ENCODE measurements at regions not wholly inside any gene's neighbourhood (a gene's known extent, or its start where the extent isn't known, plus 50 kb on each side); places are given as distances from the start of the nearest gene placed in this dataset.

GRCh38 chr4:27602172-27602571 lies 741.5 kb downstream of the STIM2 start:
- H3K27ac Mint-ChIP-seq (ENCODE audit: unreplicated experiment), result no peak overlapping the region
- H3K9me3 Mint-ChIP-seq, result peaks cover 18% of the 10 kb centered on the region
- H3K4me3 Mint-ChIP-seq, result no peak overlapping the region
- TF ChIP-seq CTCF (conservative IDR thresholded peaks at IDR 0.05), result no peak
- DNase-seq (ENCODE audit: low read depth, low spot score), result no peak
- H3K27me3 Mint-ChIP-seq (ENCODE audit: low read depth), result no peaks in the 10 kb centered on the region
- H3K4me1 Mint-ChIP-seq, result no peaks in the 10 kb centered on the region
- H3K36me3 Mint-ChIP-seq (ENCODE audit: low read depth), result peaks cover 4% of the 10 kb centered on the region

- H3K9me3 Mint-ChIP-seq, result peaks cover 18% of the 10 kb centered on the region
- no peaks in the 10 kb centered on the region for H3K4me1 Mint-ChIP-seq
- no peak overlapping the region for H3K4me3 Mint-ChIP-seq
- DNase-seq (ENCODE audit: low read depth, low spot score), result no peak
- TF ChIP-seq CTCF (conservative IDR thresholded peaks at IDR 0.05), result no peak
- H3K36me3 Mint-ChIP-seq (ENCODE audit: low read depth), result peaks cover 4% of the 10 kb centered on the region
- no peaks in the 10 kb centered on the region for H3K27me3 Mint-ChIP-seq (ENCODE audit: low read depth)
- no peak overlapping the region for H3K27ac Mint-ChIP-seq (ENCODE audit: unreplicated experiment)
Observed at GRCh38 chr4:27604692-27605091, 744.1 kb downstream of the STIM2 start.

- no peaks in the 10 kb centered on the region for H3K27me3 Mint-ChIP-seq (ENCODE audit: low read depth)
- H3K4me3 Mint-ChIP-seq, result no peak overlapping the region
Observed at GRCh38 chr4:27616166-27616565, 755.5 kb downstream of the STIM2 start.

GRCh38 chr4:27619435-27619834 lies 758.8 kb downstream of the STIM2 start:
- Mint-ChIP-seq H3K27me3 (ENCODE audit: low read depth) (no peaks in the 10 kb centered on the region), H3K4me1 (no peaks in the 10 kb centered on the region), H3K9me3 (peaks cover 3% of the 10 kb centered on the region), H3K4me3 (no peak overlapping the region), H3K36me3 (ENCODE audit: low read depth) (no peaks in the 10 kb centered on the region), H3K27ac (ENCODE audit: unreplicated experiment) (no peak overlapping the region)
- DNase-seq (ENCODE audit: low read depth, low spot score), result no peak
- TF ChIP-seq CTCF (conservative IDR thresholded peaks at IDR 0.05), result no peak

More at GRCh38 chr4:27616166-27616565, 755.5 kb downstream of the STIM2 start:
- no peaks in the 10 kb centered on the region for H3K36me3 Mint-ChIP-seq (ENCODE audit: low read depth)
- no peaks in the 10 kb centered on the region for H3K4me1 Mint-ChIP-seq
- TF ChIP-seq CTCF (conservative IDR thresholded peaks at IDR 0.05), result no peak
- no peak for DNase-seq (ENCODE audit: low read depth, low spot score)
- H3K27ac Mint-ChIP-seq (ENCODE audit: unreplicated experiment), result no peak overlapping the region
- no peaks in the 10 kb centered on the region for H3K9me3 Mint-ChIP-seq

- DNase-seq (ENCODE audit: low read depth, low spot score), result no peak
- TF ChIP-seq CTCF (conservative IDR thresholded peaks at IDR 0.05), result no peak
- H3K9me3 Mint-ChIP-seq, result peaks cover 3% of the 10 kb centered on the region
- H3K4me1 Mint-ChIP-seq, result no peaks in the 10 kb centered on the region
- H3K27ac Mint-ChIP-seq (ENCODE audit: unreplicated experiment), result no peak overlapping the region
- no peaks in the 10 kb centered on the region for H3K27me3 Mint-ChIP-seq (ENCODE audit: low read depth)
- H3K4me3 Mint-ChIP-seq, result no peak overlapping the region
- no peaks in the 10 kb centered on the region for H3K36me3 Mint-ChIP-seq (ENCODE audit: low read depth)
Observed at GRCh38 chr4:27620886-27621285, 760.2 kb downstream of the STIM2 start.

- no peaks in the 10 kb centered on the region for H3K4me1 Mint-ChIP-seq
- no peaks in the 10 kb centered on the region for H3K27me3 Mint-ChIP-seq (ENCODE audit: low read depth)
- peaks cover 3% of the 10 kb centered on the region for H3K9me3 Mint-ChIP-seq
- TF ChIP-seq CTCF (conservative IDR thresholded peaks at IDR 0.05), result no peak
- DNase-seq (ENCODE audit: low read depth, low spot score), result no peak
- no peak overlapping the region for H3K4me3 Mint-ChIP-seq
- H3K36me3 Mint-ChIP-seq (ENCODE audit: low read depth), result no peaks in the 10 kb centered on the region
- H3K27ac Mint-ChIP-seq (ENCODE audit: unreplicated experiment), result no peak overlapping the region
Observed at GRCh38 chr4:27624749-27625148, 764.1 kb downstream of the STIM2 start.

Data from neural crest cell (in vitro differentiated cells).